Mesothelial cell of epicardium (in vitro differentiated cells): ENCODE measurements at regions not wholly inside any gene's neighbourhood (a gene's known extent, or its start where the extent isn't known, plus 50 kb on each side); places are given as distances from the start of the nearest gene placed in this dataset.
A peak's percentile ranks its signal among the peaks of the same experiment; 100 is the strongest.
"Not testable (repeated sequence)": the region's sequence is repeated elsewhere in the genome, so short reads cannot be mapped to it uniquely, and the experiment has no call there.

ENCODE experiments used
- DNase-seq, 2 experiments: peaks; one replicate each; pipeline ENCODE4 v3.0.0; 2021; ENCODE audit warnings: low spot score in 2 of 2; ENCODE audit not compliant: unreplicated experiment in 2 of 2
- H3K27ac Mint-ChIP-seq: 2 replicates; pipeline ENCODE4 v1.8.0; 2021; ENCODE audit warnings: mixed read lengths
- H3K27me3 Mint-ChIP-seq: 2 replicates; pipeline ENCODE4 v1.8.0; 2021; ENCODE audit warnings: low read depth, mixed read lengths
- H3K36me3 Mint-ChIP-seq: 2 replicates; pipeline ENCODE4 v1.8.0; 2021; ENCODE audit warnings: mixed read lengths
- H3K4me1 Mint-ChIP-seq: 2 replicates; pipeline ENCODE4 v1.8.0; 2021; ENCODE audit warnings: mixed read lengths
- H3K4me3 Mint-ChIP-seq: 2 replicates; pipeline ENCODE4 v1.8.0; 2021; ENCODE audit warnings: mild to moderate bottlenecking, moderate library complexity, mixed read lengths
- H3K9me3 Mint-ChIP-seq: 2 replicates; pipeline ENCODE4 v1.8.0; 2021; ENCODE audit warnings: mixed read lengths
- CTCF ChIP-seq: fragments of 200-600 bp; sonication (generic); IDR thresholded peaks from one replicate; pipeline ENCODE4 v1.5.0; 2021; ENCODE audit warnings: antibody characterized with exemption; ENCODE audit not compliant: unreplicated experiment

- peaks cover 26% of the 10 kb centered on the region for H3K9me3 Mint-ChIP-seq
- TF ChIP-seq CTCF, result no peak
- H3K4me1 Mint-ChIP-seq, result peaks cover 21% of the 10 kb centered on the region
- H3K4me3 Mint-ChIP-seq, result no peak overlapping the region
- no peak overlapping the region for H3K27ac Mint-ChIP-seq
- no peaks in the 10 kb centered on the region for H3K27me3 Mint-ChIP-seq
- no peak for DNase-seq
- peaks cover 9% of the 10 kb centered on the region for H3K36me3 Mint-ChIP-seq
These were observed 227.6 kb upstream of the ELL2 start for GRCh38 chr5:96189028-96189826.

GRCh38 chr5:96187309-96188027 lies 225.8 kb upstream of the ELL2 start:
- no peak for TF ChIP-seq CTCF
- no peak overlapping the region for H3K27ac Mint-ChIP-seq
- DNase-seq, result no peak
- H3K4me3 Mint-ChIP-seq, result no peak overlapping the region
- no peaks in the 10 kb centered on the region for H3K27me3 Mint-ChIP-seq
- H3K36me3 Mint-ChIP-seq, result peaks cover 9% of the 10 kb centered on the region
- H3K4me1 Mint-ChIP-seq, result peaks cover 18% of the 10 kb centered on the region
- peaks cover 26% of the 10 kb centered on the region for H3K9me3 Mint-ChIP-seq

- H3K36me3 Mint-ChIP-seq, DNase-seq: not testable (repeated sequence)
- H3K9me3 Mint-ChIP-seq, result peaks cover 26% of the 10 kb centered on the region
These were observed 222.9 kb upstream of the ELL2 start for GRCh38 chr5:96184510-96184909.

GRCh38 chr5:96180684-96181435 lies 219.2 kb upstream of the ELL2 start:
- DNase-seq, result no peak
- H3K4me3 Mint-ChIP-seq, result no peak overlapping the region
- H3K27ac Mint-ChIP-seq, result no peak overlapping the region
- peaks cover 12% of the 10 kb centered on the region for H3K9me3 Mint-ChIP-seq
- no peaks in the 10 kb centered on the region for H3K27me3 Mint-ChIP-seq
- H3K36me3 Mint-ChIP-seq, result peaks cover 8% of the 10 kb centered on the region
- H3K4me1 Mint-ChIP-seq, result peaks cover 30% of the 10 kb centered on the region
- TF ChIP-seq CTCF, result no peak

More at GRCh38 chr5:96184510-96184909, 222.9 kb upstream of the ELL2 start:
- not testable (repeated sequence) for H3K4me1 Mint-ChIP-seq, H3K4me3 Mint-ChIP-seq, H3K27me3 Mint-ChIP-seq, H3K27ac Mint-ChIP-seq

- H3K27me3 Mint-ChIP-seq, result no peaks in the 10 kb centered on the region
- no peak for DNase-seq
- peaks cover 31% of the 10 kb centered on the region for H3K4me1 Mint-ChIP-seq
- no peak overlapping the region for H3K4me3 Mint-ChIP-seq
- H3K36me3 Mint-ChIP-seq, result no peaks in the 10 kb centered on the region
- peak overlapping the region; percentile 74 for H3K27ac Mint-ChIP-seq
- no peak for TF ChIP-seq CTCF
- no peaks in the 10 kb centered on the region for H3K9me3 Mint-ChIP-seq
These were observed 215.7 kb upstream of the ELL2 start for GRCh38 chr5:96177303-96177869.
